SK-N-MC (cell line): ENCODE measurements at regions not wholly inside any gene's neighbourhood (a gene's known extent, or its start where the extent isn't known, plus 50 kb on each side); places are given as distances from the start of the nearest gene placed in this dataset.

Experiments
- EZH2 ChIP-seq: fragments of 200-600 bp; sonication (generic); IDR thresholded peaks from one replicate; pipeline ENCODE4 v1.6.1; 2017; ENCODE audit warnings: antibody characterized with exemption
- POLR2AphosphoS5 ChIP-seq: IDR thresholded peaks from 2 replicates; pipeline ENCODE4 v1.6.1; 2012; ENCODE audit warnings: mild to moderate bottlenecking, low read depth, low read length, borderline replicate concordance

- TF ChIP-seq POLR2AphosphoS5 (no peak), EZH2 (no peak)
Observed at GRCh38 chr18:73780218-73780617, 367.4 kb downstream of the FBXO15 start.
